ENCODE measurements at regions not wholly inside any gene's neighbourhood (a gene's known extent, or its start where the extent isn't known, plus 50 kb on each side); places are given as distances from the start of the nearest gene placed in this dataset.

DNA sequence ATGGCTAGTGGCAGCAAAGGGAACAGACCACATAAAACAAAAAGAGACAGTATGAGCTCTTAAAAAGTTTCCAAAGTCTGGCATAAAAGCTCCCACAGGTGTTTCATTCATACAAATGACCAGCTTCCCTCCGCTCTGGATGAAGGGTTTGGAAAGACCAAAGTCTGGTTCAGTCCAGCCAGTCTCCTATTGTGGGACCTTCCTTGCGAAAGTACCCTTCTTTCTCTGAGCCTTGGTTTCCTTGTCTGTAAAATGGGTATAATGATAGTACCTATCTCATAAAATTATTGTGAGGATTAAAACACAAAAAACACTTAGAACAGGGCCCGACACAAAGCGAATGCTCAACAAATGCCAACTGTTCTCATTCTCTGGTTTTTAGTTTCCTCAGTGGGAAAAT is 77.2 kb downstream of the UNC5CL start:
- TF ChIP-seq, protein P1, sequence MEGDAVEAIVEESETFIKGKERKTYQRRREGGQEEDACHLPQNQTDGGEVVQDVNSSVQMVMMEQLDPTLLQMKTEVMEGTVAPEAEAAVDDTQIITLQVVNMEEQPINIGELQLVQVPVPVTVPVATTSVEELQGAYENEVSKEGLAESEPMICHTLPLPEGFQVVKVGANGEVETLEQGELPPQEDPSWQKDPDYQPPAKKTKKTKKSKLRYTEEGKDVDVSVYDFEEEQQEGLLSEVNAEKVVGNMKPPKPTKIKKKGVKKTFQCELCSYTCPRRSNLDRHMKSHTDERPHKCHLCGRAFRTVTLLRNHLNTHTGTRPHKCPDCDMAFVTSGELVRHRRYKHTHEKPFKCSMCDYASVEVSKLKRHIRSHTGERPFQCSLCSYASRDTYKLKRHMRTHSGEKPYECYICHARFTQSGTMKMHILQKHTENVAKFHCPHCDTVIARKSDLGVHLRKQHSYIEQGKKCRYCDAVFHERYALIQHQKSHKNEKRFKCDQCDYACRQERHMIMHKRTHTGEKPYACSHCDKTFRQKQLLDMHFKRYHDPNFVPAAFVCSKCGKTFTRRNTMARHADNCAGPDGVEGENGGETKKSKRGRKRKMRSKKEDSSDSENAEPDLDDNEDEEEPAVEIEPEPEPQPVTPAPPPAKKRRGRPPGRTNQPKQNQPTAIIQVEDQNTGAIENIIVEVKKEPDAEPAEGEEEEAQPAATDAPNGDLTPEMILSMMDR (conservative IDR thresholded peaks at IDR 0.05 in 1 of 2, IDR thresholded peaks at IDR 0.05 in 1 of 2; ENCODE audit: extremely low read depth in 1 of 2, insufficient read depth in 1 of 2, low read depth in 1 of 2, low read length in 2 of 2): no peak
- TF ChIP-seq EZH2 (IDR thresholded peaks at IDR 0.05; ENCODE audit: borderline replicate concordance, low read length): no peak

Measured in mammary epithelial cell (primary cell).